SK-N-SH (cell line): ENCODE measurements at regions not wholly inside any gene's neighbourhood (a gene's known extent, or its start where the extent isn't known, plus 50 kb on each side); places are given as distances from the start of the nearest gene placed in this dataset.

Experiments
- CTCF ChIA-PET: fragments of 300-600, 350-600 bp; formaldehyde crosslinking; extraction: SDS; loops from one replicate; lab custom pipeline; 2021; lab: Yijun Ruan, JAX
- POLR2A ChIA-PET: fragments of 350-600 bp; sonication (Branson Sonifier 250); formaldehyde crosslinking; extraction: SDS; loops from one replicate; lab custom pipeline; 2020; ENCODE audit warnings: antibody characterized with exemption, inconsistent platforms; lab: Yijun Ruan, JAX
- DNase-seq: peaks from one replicate; pipeline ENCODE4 v3.0.0; 2012
- H2AFZ ChIP-seq: fragments of 200-600 bp; sonication (generic); 2 replicates; pipeline ENCODE4 v1.8.1; 2016; ENCODE audit warnings: antibody characterized with exemption, mild to moderate bottlenecking, low read depth
- H3F3A ChIP-seq: fragments of 200-600 bp; sonication (generic); replicated peaks from 2 replicates; pipeline ENCODE3; 2016; ENCODE audit warnings: antibody characterized with exemption, mild to moderate bottlenecking; ENCODE audit not compliant: insufficient read depth
- H3K27ac ChIP-seq, 2 experiments: fragments of 200-500 bp in 1 of 2; fragments of 200-600 bp in 1 of 2; sonication (Bioruptor generic) in 1 of 2; sonication (generic), shearing (Covaris generic) in 1 of 2; 2 replicates each; pipeline versions ENCODE4 v1.5.1 to v1.6.1; 2014 to 2016; ENCODE audit warnings: low read depth in 2 of 2, inconsistent platforms in 1 of 2, low read length in 1 of 2, mild to moderate bottlenecking in 1 of 2, mixed read lengths in 1 of 2
- H3K27me3 ChIP-seq: fragments of 200-600 bp; sonication (generic), shearing (Covaris generic); 2 replicates; pipeline ENCODE4 v1.6.1; 2016; ENCODE audit warnings: mixed run types; ENCODE audit not compliant: insufficient read depth
- H3K36me3 ChIP-seq, 2 experiments: fragments of 200-500 bp in 1 of 2; fragments of 200-600 bp in 1 of 2; sonication (Bioruptor generic) in 1 of 2; sonication (generic) in 1 of 2; replicated peaks in 1 of 2; 2 replicates each; pipeline versions ENCODE3 to v1.5.1; 2014 to 2016; ENCODE audit warnings: low read length in 1 of 2, mild to moderate bottlenecking in 1 of 2; ENCODE audit not compliant: insufficient read depth in 2 of 2, control insufficient read depth in 1 of 2
- H3K4me1 ChIP-seq, 2 experiments: fragments of 200-500 bp in 1 of 2; fragments of 200-600 bp in 1 of 2; sonication (Bioruptor generic) in 1 of 2; sonication (generic), shearing (Covaris generic) in 1 of 2; 2 replicates each; pipeline versions ENCODE4 v1.5.1 to v1.6.1; 2014 to 2016; ENCODE audit warnings: low read depth in 1 of 2, low read length in 1 of 2, mixed run types in 1 of 2; ENCODE audit not compliant: insufficient read depth in 2 of 2, control insufficient read depth in 1 of 2
- H3K4me2 ChIP-seq: fragments of 200-600 bp; sonication (generic), shearing (Covaris generic); 2 replicates; pipeline ENCODE4 v1.6.1; 2017; ENCODE audit warnings: mixed run types
- H3K4me3 ChIP-seq, 2 experiments: fragments of 200-500 bp in 1 of 2; fragments of 200-600 bp in 1 of 2; sonication (Bioruptor generic) in 1 of 2; sonication (generic), shearing (Covaris generic) in 1 of 2; 2 replicates each; pipeline versions ENCODE4 v1.5.1 to v1.8.1; 2014 to 2016; ENCODE audit warnings: low read depth in 2 of 2, inconsistent platforms in 1 of 2, low read length in 1 of 2, mild to moderate bottlenecking in 1 of 2, mixed read lengths in 1 of 2, moderate library complexity in 1 of 2
- H3K79me2 ChIP-seq: fragments of 200-600 bp; sonication (generic); 2 replicates; pipeline ENCODE4 v1.8.1; 2017; ENCODE audit warnings: mild to moderate bottlenecking; ENCODE audit not compliant: insufficient read depth
- H3K9ac ChIP-seq: fragments of 200-600 bp; sonication (generic); 2 replicates; pipeline ENCODE4 v1.6.1; 2017; ENCODE audit warnings: mixed run types
- H3K9me2 ChIP-seq: fragments of 200-600 bp; sonication (generic); 2 replicates; pipeline ENCODE4 v1.6.1; 2017; ENCODE audit warnings: mixed run types
- H3K9me3 ChIP-seq: fragments of 200-600 bp; sonication (generic); 2 replicates; pipeline ENCODE4 v1.6.1; 2017; ENCODE audit warnings: mixed run types, mild to moderate bottlenecking, moderate library complexity
- H4K20me1 ChIP-seq: fragments of 200-600 bp; sonication (generic); 2 replicates; pipeline ENCODE4 v1.6.1; 2017; ENCODE audit warnings: mild to moderate bottlenecking, mixed run types; ENCODE audit not compliant: insufficient read depth
- EP300 ChIP-seq, 2 experiments: IDR thresholded peaks; 2 replicates each; pipeline versions ENCODE4 v1.4.0 to v1.6.1; 2012; ENCODE audit warnings: borderline replicate concordance in 1 of 2, low read depth in 1 of 2, low read length in 1 of 2
- EZH2phosphoT487 ChIP-seq: fragments of 200-600 bp; sonication (generic); IDR thresholded peaks from 2 replicates; pipeline ENCODE4 v1.6.1; 2017; ENCODE audit warnings: low read depth, mixed run types, mild to moderate bottlenecking, antibody characterized with exemption, moderate library complexity, borderline replicate concordance
- FOXJ3 ChIP-seq: sonication (generic); formaldehyde crosslinking; IDR thresholded peaks from 2 replicates; pipeline ENCODE4 v1.5.1; 2020; ENCODE audit warnings: mild to moderate bottlenecking, missing genetic modification reagents
- GABPA ChIP-seq: IDR thresholded peaks from 2 replicates; pipeline ENCODE4 v1.4.0; 2012; ENCODE audit warnings: low read depth, mild to moderate bottlenecking
- GATA2 ChIP-seq: sonication (generic); formaldehyde crosslinking; IDR thresholded peaks from 2 replicates; pipeline ENCODE4 v1.5.0; 2020; ENCODE audit warnings: mild to moderate bottlenecking, missing genetic modification reagents
- MEF2A ChIP-seq: IDR thresholded peaks from 2 replicates; pipeline ENCODE4 v1.4.0; 2012; ENCODE audit warnings: low read depth, borderline replicate concordance
- MXI1 ChIP-seq: IDR thresholded peaks from 2 replicates; pipeline ENCODE4 v1.6.1; 2012; ENCODE audit warnings: mild to moderate bottlenecking, low read depth, low read length, improper control_type of control experiment
- POLR2AphosphoS5 ChIP-seq: IDR thresholded peaks from 2 replicates; pipeline ENCODE4 v1.6.1; 2012; ENCODE audit warnings: low read depth, low read length
- RCOR1 ChIP-seq: fragments of 150-350 bp; IDR thresholded peaks from 2 replicates; pipeline ENCODE4 v1.6.1; 2017; ENCODE audit warnings: antibody characterized with exemption, low read length
- RFX5 ChIP-seq: IDR thresholded peaks from 2 replicates; pipeline ENCODE4 v1.6.1; 2012; ENCODE audit warnings: mild to moderate bottlenecking, improper control_type of control experiment, low read length
- SIN3A ChIP-seq: IDR thresholded peaks from 2 replicates; pipeline ENCODE4 v1.6.1; 2012; ENCODE audit warnings: low read depth, mild to moderate bottlenecking, low read length, moderate library complexity, borderline replicate concordance
- WGBS: methylation state at CpG from one replicate; pipeline ENCODE4 v1.1.6; 2017; ENCODE audit warnings: low lambda C conversion rate; 5-methylcytosine and 5-hydroxymethylcytosine counted together
- TF ChIP-seq, protein P1 (sequence below): IDR thresholded peaks from 2 replicates; pipeline ENCODE4 v1.4.0; 2012; ENCODE audit warnings: low read depth, borderline replicate concordance
- TF ChIP-seq, protein P2 (sequence below): fragments of 150-350 bp; IDR thresholded peaks from 2 replicates; pipeline ENCODE4 v1.6.1; 2017; ENCODE audit warnings: antibody characterized with exemption, low read length, low read depth, borderline replicate concordance
- TF ChIP-seq, protein P3 (sequence below): IDR thresholded peaks from 2 replicates; pipeline ENCODE4 v1.6.1; 2012; ENCODE audit warnings: mild to moderate bottlenecking, low read depth, low read length, moderate library complexity
- TF ChIP-seq, protein P4 (sequence below): IDR thresholded peaks from 2 replicates; pipeline ENCODE4; 2012
- TF ChIP-seq, protein P5 (sequence below): fragments of 150-350 bp; IDR thresholded peaks from 2 replicates; pipeline ENCODE4 v1.6.1; 2016; ENCODE audit warnings: mild to moderate bottlenecking, low read depth, low read length

DNA sequence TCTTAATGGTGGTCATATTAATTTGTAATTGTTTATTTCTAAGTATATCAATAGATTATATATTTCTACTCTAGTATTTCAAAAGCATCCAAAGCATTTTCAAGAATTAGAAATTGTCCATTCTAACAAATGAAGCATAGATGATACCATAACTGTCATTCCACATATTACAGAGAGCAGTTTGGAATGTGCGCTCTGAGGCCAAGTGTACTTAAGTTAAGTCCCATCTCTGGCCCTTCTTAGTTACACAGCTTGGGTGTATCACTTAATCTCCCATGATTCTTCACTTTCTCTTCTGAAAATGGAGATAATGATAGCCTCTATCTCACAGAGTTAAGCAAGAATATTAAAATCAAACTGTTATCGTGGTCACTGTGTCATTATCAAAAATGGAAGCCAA is 281.1 kb downstream of the MRPL39 start:
- no peak for DNase-seq
- WGBS = 79% methylated on average over 2 of the region's 2 CpGs
- Histone ChIP-seq H3K4me3 (no peak overlapping the region), H3K4me1 (peaks cover 4 to 15% of the 10 kb centered on the region in 2 experiments), H3K27ac (no peak overlapping the region), H3K4me2 (no peak overlapping the region), H3K36me3 (no peaks in the 10 kb centered on the region), H4K20me1 (no peaks in the 10 kb centered on the region), H3K27me3 (no peaks in the 10 kb centered on the region), H3K9me3 (no peaks in the 10 kb centered on the region; the same call in 1 of the 2 replicates), H3F3A (peaks cover 42% of the 10 kb centered on the region), H2AFZ (peak overlapping the region; percentile 70; the same call in 1 of the 2 replicates), H3K9me2 (no peaks in the 10 kb centered on the region), H3K9ac (no peak overlapping the region), H3K79me2 (no peaks in the 10 kb centered on the region)
- CTCF ChIA-PET = interaction anchor here (0.6 to 1.0 kb wide), 2 partner anchors 60 to 429 kb away, joined by 3 read pairs; no protein-coding TSS in a partner anchor
- TF ChIP-seq POLR2AphosphoS5 (no peak), GATA2 (CRISPR knock-in tag) (no peak), RCOR1 (no peak), SIN3A (no peak), MEF2A (no peak), MXI1 (no peak), GABPA (no peak), FOXJ3 (CRISPR knock-in tag) (no peak), EZH2phosphoT487 (no peak), RFX5 (no peak), EP300 (IDR thresholded peaks at IDR 0.05; ENCODE audit: borderline replicate concordance in 1 of 2, low read depth in 1 of 2, low read length in 1 of 2) (no peak)
- TF ChIP-seq, protein P1, sequence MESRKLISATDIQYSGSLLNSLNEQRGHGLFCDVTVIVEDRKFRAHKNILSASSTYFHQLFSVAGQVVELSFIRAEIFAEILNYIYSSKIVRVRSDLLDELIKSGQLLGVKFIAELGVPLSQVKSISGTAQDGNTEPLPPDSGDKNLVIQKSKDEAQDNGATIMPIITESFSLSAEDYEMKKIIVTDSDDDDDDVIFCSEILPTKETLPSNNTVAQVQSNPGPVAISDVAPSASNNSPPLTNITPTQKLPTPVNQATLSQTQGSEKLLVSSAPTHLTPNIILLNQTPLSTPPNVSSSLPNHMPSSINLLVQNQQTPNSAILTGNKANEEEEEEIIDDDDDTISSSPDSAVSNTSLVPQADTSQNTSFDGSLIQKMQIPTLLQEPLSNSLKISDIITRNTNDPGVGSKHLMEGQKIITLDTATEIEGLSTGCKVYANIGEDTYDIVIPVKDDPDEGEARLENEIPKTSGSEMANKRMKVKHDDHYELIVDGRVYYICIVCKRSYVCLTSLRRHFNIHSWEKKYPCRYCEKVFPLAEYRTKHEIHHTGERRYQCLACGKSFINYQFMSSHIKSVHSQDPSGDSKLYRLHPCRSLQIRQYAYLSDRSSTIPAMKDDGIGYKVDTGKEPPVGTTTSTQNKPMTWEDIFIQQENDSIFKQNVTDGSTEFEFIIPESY = no peak
- TF ChIP-seq, protein P2, sequence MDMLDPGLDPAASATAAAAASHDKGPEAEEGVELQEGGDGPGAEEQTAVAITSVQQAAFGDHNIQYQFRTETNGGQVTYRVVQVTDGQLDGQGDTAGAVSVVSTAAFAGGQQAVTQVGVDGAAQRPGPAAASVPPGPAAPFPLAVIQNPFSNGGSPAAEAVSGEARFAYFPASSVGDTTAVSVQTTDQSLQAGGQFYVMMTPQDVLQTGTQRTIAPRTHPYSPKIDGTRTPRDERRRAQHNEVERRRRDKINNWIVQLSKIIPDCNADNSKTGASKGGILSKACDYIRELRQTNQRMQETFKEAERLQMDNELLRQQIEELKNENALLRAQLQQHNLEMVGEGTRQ = no peak
- TF ChIP-seq, protein P3, sequence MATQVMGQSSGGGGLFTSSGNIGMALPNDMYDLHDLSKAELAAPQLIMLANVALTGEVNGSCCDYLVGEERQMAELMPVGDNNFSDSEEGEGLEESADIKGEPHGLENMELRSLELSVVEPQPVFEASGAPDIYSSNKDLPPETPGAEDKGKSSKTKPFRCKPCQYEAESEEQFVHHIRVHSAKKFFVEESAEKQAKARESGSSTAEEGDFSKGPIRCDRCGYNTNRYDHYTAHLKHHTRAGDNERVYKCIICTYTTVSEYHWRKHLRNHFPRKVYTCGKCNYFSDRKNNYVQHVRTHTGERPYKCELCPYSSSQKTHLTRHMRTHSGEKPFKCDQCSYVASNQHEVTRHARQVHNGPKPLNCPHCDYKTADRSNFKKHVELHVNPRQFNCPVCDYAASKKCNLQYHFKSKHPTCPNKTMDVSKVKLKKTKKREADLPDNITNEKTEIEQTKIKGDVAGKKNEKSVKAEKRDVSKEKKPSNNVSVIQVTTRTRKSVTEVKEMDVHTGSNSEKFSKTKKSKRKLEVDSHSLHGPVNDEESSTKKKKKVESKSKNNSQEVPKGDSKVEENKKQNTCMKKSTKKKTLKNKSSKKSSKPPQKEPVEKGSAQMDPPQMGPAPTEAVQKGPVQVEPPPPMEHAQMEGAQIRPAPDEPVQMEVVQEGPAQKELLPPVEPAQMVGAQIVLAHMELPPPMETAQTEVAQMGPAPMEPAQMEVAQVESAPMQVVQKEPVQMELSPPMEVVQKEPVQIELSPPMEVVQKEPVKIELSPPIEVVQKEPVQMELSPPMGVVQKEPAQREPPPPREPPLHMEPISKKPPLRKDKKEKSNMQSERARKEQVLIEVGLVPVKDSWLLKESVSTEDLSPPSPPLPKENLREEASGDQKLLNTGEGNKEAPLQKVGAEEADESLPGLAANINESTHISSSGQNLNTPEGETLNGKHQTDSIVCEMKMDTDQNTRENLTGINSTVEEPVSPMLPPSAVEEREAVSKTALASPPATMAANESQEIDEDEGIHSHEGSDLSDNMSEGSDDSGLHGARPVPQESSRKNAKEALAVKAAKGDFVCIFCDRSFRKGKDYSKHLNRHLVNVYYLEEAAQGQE = no peak
- TF ChIP-seq, protein P4, sequence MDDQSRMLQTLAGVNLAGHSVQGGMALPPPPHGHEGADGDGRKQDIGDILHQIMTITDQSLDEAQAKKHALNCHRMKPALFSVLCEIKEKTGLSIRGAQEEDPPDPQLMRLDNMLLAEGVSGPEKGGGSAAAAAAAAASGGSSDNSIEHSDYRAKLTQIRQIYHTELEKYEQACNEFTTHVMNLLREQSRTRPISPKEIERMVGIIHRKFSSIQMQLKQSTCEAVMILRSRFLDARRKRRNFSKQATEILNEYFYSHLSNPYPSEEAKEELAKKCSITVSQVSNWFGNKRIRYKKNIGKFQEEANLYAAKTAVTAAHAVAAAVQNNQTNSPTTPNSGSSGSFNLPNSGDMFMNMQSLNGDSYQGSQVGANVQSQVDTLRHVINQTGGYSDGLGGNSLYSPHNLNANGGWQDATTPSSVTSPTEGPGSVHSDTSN = no peak
- TF ChIP-seq, protein P5, sequence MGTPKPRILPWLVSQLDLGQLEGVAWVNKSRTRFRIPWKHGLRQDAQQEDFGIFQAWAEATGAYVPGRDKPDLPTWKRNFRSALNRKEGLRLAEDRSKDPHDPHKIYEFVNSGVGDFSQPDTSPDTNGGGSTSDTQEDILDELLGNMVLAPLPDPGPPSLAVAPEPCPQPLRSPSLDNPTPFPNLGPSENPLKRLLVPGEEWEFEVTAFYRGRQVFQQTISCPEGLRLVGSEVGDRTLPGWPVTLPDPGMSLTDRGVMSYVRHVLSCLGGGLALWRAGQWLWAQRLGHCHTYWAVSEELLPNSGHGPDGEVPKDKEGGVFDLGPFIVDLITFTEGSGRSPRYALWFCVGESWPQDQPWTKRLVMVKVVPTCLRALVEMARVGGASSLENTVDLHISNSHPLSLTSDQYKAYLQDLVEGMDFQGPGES = no peak
- POLR2A ChIA-PET = no interaction called here
